HG02884 (cell line): ENCODE measurements at regions not wholly inside any gene's neighbourhood (a gene's known extent, or its start where the extent isn't known, plus 50 kb on each side); places are given as distances from the start of the nearest gene placed in this dataset.

Experiments
- ATAC-seq: cut with Tn5 transposase; IDR thresholded peaks from one replicate; pipeline ENCODE4 v1.9.1; 2021; ENCODE audit warnings: mild to moderate bottlenecking, moderate library complexity; ENCODE audit not compliant: unreplicated experiment

DNA sequence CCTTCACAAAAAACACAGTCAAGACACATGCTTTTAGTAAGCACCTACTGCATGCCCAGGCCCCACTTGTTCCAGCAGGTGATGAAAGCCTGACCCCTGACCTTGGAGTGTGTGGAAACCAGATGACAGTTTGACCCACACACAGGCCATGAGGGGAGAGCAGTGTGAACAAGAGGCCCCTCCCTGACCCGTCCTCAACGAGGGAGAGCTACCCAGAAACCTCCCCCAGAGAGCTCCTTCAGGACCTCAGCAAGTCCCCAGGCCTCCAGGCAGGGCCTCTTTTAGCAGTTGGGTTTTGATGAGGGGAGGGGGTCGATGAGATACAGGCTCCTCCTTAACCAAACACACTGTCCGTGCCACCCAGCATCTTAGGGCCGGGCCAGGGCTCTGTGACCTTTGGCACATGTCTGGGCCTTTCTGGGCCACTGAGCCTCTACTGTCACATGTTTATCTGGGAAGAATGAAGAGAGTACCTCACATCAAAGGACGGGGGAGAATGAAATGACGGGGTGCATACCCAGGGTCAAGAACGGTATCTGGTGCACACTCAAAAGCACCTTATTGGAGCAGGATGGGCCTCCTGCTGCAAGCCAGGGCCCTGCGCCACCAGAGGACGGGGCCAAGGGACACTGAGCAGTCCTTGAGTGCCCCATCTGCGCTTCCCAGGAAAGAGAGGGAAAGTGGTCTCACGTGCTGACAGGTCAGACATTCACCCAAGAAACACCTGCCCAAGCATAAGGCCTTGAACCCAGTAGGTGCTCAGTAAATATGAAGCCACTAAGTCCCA, 202.6 kb upstream of the ZMIZ1 start:
- no peak for ATAC-seq

DNA sequence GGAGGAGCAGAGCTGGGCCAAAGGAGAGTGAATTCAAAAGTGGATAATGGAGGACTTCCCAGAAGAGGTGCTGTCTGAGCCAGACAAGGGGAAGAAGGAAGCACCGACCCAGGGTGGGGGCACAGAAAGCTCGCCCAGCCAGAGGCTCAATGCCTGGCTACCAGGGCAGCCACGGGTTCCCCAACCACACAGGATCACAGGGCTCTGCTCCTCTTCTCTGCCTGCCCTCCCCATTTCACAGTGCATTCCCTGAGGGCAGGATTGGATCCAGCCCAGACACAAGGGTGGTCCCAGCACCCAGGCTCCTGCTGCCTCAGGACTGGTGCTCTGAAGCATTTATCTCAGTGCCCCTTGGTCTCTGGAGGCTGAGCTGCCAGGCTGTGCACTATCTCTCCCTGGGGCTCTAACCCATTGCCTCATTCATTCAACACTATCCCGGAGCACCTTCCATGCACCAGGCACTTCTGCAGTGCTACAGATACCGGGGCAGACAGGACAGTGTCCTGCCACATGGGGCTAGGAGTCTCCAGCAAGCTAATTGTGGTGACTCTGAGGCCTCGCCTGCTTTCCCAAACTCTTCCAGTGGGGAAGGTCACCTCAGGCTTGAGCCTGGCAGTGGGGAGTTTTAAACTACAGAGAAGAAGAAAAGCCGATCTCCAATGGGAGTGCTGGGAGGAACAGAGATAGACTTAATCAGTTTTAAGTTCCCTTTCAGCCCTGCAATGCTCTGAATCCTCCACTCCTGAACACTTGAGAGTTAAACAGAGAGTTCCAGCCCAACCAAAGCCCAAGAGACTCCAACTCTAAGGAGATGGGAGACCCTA, 201.8 kb upstream of the ZMIZ1 start:
- no peak for ATAC-seq

DNA sequence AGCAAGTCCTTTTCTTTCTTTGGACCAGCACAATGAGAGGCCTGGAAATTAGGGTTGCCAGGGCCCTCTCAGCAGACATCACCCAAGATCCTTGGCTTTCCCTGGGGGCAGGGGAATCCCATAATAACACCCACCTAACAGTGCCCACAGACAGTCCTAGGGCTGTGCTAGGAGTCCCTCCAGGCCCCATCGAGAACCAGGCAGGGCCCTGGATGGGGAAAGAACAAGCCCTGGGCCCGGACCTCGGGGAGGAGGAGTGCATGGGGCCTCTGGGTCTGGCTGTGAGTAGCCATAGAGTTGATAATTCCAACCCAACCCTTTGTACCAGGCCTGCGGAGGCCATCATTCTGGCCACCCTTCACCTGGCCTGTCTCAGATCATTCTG, 201.2 kb upstream of the ZMIZ1 start:
- no peak for ATAC-seq

DNA sequence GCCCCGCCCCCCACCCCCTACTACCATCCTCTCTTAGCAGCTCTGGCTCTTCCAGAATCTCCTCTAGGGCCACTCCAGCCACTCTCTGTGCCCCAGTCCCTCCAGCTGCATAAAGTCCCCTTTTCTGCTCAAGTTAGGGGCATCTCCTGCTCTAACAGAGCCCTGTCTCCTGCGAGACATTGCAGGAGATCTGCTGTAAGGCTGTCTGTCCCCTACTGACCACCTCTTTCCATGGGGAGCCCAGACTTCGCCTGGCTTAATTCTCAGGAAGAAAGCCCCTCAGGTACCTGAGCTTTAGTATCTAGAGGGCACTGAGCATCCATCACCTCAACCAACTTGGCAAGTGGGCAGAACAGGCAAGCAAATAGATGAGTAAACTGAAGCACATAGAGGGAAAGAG, 200.7 kb upstream of the ZMIZ1 start:
- no peak for ATAC-seq

DNA sequence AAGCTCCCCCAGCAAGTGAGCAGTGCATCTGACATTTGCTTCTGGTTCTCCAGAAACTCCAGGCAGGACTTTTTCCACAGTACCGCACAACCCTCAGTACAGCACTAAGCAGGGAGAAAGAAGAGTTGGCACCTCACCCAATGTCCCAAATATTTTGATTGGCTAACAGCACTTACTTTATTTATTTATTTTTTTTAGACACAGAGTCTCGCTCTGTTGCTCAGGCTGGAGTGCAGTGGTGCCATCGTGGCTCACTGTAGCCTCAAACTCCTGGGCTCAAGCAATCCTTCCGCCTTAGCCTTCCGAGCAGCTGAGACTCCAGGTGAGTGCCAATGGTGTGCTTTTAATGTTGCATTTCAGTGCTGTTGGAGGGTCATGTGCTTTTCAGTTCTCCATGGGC, 200.3 kb upstream of the ZMIZ1 start:
- ATAC-seq: no peak

DNA sequence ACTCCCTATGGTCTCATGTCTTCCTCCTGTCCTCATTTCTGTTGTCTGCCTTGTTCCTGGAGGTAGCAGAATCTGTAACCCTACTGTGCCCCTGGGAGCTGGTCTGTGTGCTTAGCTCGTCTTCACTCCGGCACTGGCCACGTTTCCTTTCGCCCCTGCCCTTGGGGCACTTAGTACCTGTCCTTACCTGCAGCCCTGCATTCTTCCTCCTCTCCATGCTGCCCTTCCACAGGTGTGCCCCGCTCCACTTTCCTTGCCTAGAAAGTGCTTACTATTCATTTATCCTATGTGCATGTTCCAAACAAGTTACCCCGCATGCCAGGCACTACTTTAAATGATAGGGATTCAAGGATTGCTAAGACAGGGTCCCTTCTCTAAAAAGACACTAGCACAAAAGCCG, 199.9 kb upstream of the ZMIZ1 start:
- ATAC-seq: no peak

DNA sequence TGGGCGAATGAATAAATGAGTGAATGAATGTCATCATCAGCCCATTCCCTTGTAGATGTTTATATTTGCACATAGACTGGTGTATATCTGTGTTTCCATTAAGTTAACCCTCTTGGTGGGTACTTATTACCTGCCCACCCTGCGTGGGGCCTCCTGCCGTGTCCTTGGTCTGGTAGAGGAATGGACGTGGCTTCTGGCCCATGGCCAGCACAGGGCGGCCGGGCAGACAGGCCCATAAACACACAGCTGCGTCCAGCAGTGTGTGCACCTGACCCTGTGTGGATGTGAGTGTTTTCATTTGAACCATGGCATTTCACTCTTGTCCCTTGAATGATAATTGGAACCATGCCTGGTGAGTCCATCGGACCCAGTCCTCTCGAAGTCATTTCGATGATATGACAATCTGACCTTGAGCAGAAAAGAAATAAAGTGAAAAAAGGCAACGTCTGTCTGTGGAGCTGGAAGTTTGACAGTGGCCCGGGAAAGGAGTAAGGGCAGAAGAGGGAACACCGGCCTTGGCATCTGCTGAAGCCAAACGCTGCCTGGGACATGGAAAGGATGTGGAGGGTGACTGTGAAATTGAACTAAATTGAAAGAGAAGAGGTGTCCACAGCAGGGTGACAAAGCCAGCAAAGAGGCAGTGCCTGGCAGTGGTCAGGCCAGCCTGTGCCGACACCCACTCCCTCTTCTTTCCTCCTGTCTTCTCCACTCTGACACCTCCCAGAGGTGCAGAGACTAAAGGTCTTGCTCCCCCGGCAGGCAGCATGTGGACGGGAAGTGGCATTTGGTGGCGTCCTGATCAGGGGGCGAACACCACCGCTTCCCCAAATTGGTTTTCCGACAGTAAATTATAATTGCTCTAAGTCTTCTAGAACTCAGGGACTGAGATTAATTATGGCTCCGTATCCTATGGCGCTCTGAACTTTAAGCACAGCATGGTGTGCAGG, 199.0 kb upstream of the ZMIZ1 start:
- no peak for ATAC-seq

DNA sequence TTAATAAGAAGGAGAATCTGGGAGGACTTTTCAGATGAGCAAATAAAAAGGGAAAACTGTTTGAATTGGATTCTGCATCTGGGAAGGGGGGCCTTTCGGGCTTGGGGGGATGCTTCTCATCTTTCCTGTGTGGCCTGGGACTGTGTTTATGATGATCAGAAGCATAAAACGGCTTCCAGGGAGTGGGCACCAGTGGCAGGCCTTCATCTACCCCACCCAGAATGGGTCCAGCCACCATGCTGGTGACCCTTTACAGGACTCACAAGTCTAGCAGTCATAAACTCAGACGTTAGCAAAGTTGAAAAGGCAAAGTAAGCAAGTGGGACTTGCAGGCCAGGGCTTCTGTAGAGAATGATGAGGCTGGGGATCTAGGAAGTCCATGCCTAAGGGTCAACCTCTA, 198.3 kb upstream of the ZMIZ1 start:
- no peak for ATAC-seq

DNA sequence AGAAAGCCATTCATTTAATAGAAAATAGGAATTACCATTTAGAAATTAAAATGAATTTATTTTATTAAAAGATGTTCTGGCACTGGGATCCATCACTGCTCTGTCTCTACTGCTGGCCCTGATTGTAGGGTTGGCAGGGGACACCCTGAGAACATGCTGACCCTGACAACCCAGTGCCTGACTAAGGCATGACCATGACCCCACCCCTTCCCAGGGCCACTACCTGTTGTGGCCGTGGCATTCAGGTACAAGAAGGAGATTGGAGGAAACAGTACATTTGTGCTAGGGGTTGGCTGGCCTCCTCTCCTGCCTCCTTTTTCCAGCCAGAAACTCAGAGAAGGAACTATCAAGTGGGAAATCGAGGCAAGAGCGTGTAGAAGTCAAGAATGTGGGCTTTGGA, 197.0 kb upstream of the ZMIZ1 start:
- no peak for ATAC-seq

DNA sequence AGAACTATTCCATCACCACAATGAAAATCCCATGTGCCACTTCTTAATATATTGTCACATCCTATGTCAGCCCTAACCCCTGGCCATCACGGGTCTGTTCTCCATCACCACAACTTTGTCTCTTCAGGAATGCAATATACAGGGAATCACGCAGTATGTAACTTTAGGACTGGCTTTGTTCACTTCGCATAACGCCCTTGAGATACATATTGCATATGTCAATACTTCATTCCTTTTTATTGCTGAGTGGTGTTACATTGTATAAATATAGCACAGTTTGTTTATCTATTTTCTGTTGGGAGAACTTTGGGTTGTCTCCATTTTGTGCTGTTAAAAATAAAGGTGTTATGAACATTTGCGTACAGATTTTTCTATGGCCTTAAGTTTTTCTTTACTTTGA, 195.4 kb upstream of the ZMIZ1 start:
- ATAC-seq: no peak

DNA sequence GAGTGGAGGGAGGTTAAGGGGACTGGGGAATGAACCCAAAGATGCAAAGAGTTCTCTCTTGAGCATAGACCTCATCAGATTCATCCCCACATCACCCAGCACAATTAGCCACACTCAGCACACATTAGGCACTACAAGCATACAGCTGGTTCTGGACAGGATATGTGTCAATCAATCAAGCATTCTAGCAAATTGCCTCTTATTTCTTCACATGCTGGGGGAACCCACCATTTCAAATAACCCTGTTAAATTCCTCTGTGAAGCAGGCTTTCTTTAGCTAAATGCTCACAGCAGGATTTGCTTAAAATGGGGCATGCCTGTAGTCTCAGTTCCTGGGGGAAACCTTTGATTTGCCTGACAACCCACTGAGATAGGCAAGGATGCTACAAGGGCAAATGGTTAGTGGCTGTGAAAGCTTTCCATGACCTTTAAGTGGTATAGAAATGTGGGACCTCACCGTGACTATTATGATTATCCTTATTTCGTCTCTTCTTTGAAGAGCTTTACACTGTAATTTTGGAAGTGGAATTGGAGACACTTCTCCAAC, 193.4 kb upstream of the ZMIZ1 start:
- no peak for ATAC-seq

DNA sequence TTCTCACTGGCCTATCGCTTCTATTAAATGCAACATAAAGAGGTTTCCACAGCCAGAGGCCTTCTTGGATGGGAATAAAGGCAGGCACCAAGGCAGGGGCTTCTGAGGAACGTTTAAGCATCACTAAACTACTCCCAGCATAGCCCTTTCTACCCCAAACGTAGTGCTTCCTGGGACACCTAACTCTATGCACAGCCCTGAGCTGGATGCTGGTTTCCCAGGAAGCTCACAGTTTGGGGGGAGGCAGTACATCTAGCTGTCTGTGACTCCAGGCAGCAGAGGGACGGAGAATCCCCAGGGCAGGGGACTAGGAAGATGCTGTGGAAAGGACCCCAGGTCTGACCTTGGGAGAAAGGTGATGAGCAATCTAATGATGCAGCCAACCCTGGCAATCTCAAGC, 192.8 kb upstream of the ZMIZ1 start:
- no peak for ATAC-seq

DNA sequence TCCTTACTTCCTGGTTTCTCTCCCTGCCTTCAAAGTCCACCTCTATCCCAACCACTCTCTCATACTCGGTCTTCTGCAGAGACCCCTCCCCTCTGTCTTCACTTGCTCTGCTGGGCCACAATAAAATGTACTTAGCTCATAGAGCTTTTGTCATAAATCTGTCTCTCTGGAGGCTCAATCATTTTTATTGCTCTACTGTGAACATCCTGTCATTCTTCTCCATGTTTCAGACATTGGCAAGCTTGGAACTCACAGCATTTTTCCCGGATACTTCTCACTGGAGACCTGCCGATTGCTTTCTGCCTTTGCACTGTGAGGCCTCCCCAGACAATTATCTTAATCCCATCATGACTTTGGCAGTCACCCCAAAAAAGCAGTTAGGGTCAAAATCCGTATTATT, 192.3 kb upstream of the ZMIZ1 start:
- ATAC-seq: no peak

DNA sequence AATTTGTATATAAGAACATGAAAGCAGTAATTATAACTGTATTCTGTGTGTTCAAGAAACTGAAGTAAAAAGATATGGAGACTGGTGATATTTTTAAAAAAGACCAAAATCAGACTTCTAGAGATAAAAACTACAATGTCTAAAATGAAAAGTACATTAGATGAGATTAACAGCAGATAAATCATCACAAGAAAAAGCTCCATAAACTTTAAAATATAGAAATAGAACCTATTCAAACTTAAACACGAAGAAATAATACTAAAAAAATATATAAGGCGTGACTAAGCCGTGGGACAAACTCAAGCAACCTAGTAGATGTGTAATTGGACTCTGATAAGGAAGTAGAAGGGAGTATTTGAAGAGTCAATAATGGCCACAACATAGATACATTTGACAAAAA, 189.1 kb upstream of the ZMIZ1 start:
- no peak for ATAC-seq

DNA sequence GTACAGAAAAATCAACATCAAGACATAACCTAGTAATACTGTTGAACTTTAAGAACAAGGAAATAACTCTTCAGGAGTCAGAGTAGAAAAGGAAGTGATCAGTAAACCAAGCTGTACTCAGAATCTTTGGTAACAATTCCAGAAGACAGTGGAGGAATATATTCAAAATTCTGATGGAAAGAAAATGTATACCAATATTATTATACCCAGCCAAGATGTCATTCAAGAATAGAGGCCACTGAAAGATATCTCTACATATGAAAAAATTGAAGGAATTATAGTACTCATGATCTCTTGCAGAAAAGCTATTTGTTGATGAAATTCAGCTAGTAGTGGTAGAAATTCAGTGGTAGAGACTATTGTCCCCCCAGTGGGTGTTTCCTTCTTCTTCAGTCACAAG, 182.6 kb upstream of the ZMIZ1 start:
- ATAC-seq: no peak

DNA sequence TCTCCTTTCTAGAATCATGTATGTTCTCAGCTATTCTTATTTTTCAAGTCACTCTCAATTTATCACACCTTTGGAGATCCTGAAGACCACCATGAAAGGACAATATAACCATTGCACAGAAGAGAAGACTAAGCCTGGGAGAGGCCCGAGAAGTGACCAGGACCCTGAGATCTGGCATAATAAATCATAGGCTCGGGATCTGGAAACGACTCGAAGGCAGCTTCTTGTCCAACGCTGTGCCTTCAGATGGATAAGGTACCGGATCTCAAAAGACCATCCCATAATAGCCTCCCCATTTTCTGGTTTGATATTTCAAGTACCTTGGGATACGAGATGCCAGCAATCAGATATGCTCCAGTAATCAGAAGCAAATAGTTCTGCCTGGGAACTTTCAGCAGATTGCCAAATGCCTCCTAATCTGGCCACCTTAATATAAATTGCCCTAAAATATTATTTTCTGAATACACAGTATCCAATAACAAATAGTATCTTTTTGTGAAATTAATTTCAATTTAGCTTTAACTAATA, 179.2 kb upstream of the ZMIZ1 start:
- no peak for ATAC-seq

DNA sequence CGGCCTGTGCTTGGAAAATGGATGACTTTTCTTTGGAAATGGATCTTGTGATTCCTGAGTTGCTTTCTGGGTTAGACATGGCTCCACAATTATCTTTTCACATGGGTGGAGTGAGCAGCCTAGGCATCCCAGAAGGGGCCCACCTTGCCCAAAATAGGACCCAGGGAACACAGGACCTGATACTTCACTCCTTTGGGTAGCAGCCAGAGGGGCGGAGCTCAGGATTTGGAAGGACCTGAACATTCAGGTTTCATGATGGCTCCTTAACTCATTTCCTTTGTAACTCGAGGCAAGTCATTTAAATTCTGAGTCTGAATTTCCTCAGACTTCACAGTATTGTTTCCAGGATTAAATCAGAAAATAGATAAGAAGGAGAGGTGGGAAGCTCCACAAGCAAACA, 178.3 kb upstream of the ZMIZ1 start:
- ATAC-seq: no peak

DNA sequence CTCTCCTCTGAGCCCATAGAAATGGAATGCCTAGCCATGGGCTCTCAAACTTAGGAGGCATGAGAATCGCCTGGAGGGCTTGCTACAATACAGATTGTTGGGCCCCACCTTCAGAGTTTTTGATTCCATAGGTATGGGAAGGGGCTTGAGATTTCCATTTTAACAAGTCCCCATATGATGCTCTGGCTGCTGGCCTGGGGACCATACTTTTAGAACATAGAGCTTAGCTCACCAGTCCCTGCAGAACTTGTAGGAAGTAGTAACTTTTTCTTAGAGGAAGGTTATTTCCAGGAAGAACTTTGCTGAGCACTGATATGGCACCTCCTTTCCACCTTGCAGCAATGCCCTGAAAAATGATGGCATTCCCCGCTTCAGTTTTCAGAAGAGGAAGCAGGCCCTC, 177.0 kb upstream of the ZMIZ1 start:
- ATAC-seq: no peak

DNA sequence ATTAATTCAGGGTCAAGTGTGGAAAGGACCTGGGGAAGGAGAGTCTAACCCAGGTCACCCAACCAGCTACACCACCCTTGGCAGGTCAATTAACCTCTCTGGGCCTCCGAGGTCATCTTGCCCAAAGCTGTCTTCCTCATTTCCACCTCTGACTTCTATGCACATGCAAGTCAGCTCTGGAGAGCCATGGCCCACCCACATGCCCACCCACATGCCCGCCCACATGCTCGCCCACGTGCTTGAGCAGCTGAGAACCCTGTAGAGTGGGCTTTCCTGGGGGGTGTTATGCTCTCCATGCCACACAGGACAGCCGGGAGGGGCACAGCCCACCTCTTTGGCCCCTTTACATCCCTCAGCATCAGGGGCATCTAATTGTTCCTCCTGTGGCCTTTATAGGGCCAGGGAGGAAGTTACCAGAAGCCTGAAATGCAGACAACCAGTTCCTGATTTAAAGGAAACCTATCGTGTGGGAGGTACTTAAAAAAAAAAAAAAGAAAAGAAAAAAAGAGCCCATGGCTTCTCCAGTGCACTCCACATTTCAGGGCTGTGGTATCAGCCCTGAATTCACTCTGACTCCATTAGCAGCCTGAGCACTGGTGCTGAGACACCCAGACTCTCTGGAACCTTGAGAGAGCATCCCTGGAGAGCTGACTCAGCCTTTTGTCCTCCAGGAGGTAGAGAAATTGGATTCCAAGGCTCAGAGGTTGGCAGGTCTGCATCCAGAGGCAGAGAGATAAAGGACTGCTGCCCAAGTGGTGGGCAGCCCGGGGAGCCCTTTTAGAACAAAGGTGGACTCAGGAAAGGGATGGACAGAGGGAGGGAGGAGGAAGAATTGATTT, 176.2 kb upstream of the ZMIZ1 start:
- no peak for ATAC-seq

DNA sequence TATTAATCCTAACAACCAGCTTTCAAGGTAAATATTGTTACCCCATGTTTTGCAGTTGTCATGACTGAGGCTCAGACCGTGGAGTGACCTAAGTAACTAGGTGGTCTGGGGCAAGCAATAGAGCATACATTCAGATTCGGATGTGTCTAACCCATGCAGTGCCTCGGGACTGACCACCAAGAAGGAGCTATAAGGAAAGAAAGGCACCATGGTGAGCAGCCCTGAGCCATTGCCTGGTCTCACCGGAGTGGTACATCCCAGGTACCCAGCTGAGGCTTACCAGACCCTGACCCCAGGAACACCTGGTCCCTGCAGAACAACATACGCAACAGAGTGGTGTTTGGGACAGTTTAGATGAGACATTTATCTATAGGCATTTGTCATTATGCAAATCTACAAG, 175.5 kb upstream of the ZMIZ1 start:
- ATAC-seq: no peak
